HCT116 (cell line): ENCODE measurements at regions not wholly inside any gene's neighbourhood (a gene's known extent, or its start where the extent isn't known, plus 50 kb on each side); places are given as distances from the start of the nearest gene placed in this dataset.

ENCODE experiments used
- ATAC-seq: fragments of 200-7000 bp; cut with Tn5 transposase; 2 replicates; pipeline ENCODE4 v1.9.1; 2020; ENCODE audit warnings: mild to moderate bottlenecking, moderate library complexity
- BruUV-seq: library from RNA; stranded (reverse); fragments of 400-500 nt; replicated peaks from 2 replicates; lab custom pipeline; 2021; lab: Mats Ljungman, UMichigan
- CTCF ChIA-PET: fragments of 300-600 bp; sonication (Branson Sonifier 250); formaldehyde crosslinking; loops from one replicate; lab custom pipeline; 2021; ENCODE audit warnings: antibody characterized with exemption; lab: Charles Lee
- POLR2A ChIA-PET: fragments of 300-600, 350-600 bp; sonication (Branson Sonifier 250); formaldehyde crosslinking; loops from one replicate; lab custom pipeline; 2021; ENCODE audit warnings: antibody characterized with exemption; lab: Charles Lee
- RAD21 ChIA-PET, 2 experiments: fragments of 300-600 bp; sonication (Branson Sonifier 250); formaldehyde crosslinking; loops; one replicate each; lab custom pipeline; 2023; ENCODE audit warnings: low total read pairs in 2 of 2; ENCODE audit not compliant: uncharacterized antibody in 2 of 2, unreplicated experiment in 2 of 2, low non-redundant PET in 1 of 2; lab: Charles Lee
- DNase-seq: peaks from one replicate; pipeline ENCODE4 v3.0.0-alpha.2; 2010; ENCODE audit warnings: low read depth, low spot score
- H2AFZ ChIP-seq: fragments of 200-600 bp; shearing (Covaris generic), sonication (generic); 2 replicates; pipeline ENCODE4 v1.6.1; 2017; ENCODE audit warnings: low read depth, mixed run types, mixed read lengths, antibody characterized with exemption, low read length; ENCODE audit not compliant: poor library complexity, severe bottlenecking
- H3K27ac ChIP-seq: 2 replicates; pipeline ENCODE4 v1.5.1; 2012; ENCODE audit warnings: low read depth, low read length
- H3K27me3 ChIP-seq: fragments of 200-600 bp; sonication (generic); 2 replicates; pipeline ENCODE4 v1.6.1; 2016; ENCODE audit warnings: mixed run types, low read length, mixed read lengths; ENCODE audit not compliant: insufficient read depth
- H3K36me3 ChIP-seq, 2 experiments: fragments of 200-500 bp in 1 of 2; fragments of 200-600 bp in 1 of 2; sonication (Bioruptor generic) in 1 of 2; sonication (generic) in 1 of 2; 2 replicates each; pipeline versions ENCODE4 v1.5.1 to v1.6.1; 2014 to 2016; ENCODE audit warnings: low read length in 2 of 2, inconsistent platforms in 1 of 2, mixed read lengths in 1 of 2, mixed run types in 1 of 2; ENCODE audit not compliant: insufficient read depth in 2 of 2, control insufficient read depth in 1 of 2
- H3K4me1 ChIP-seq, 2 experiments: fragments of 200-600 bp in 1 of 2; sonication (generic) in 1 of 2; 2 replicates each; pipeline versions ENCODE4 v1.5.1 to v1.6.1; 2012 to 2017; ENCODE audit warnings: low read length in 2 of 2, inconsistent platforms in 1 of 2, mild to moderate bottlenecking in 1 of 2, mixed read lengths in 1 of 2, mixed run types in 1 of 2, moderate library complexity in 1 of 2; ENCODE audit not compliant: insufficient read depth in 2 of 2, control insufficient read depth in 1 of 2
- H3K4me2 ChIP-seq: fragments of 200-600 bp; sonication (generic); 2 replicates; pipeline ENCODE4 v1.6.1; 2017; ENCODE audit warnings: mixed run types, low read length, mixed read lengths
- H3K4me3 ChIP-seq, 2 experiments: fragments of 200-600 bp in 1 of 2; sonication (generic) in 1 of 2; replicated peaks in 1 of 2; 2 replicates each; pipeline ENCODE4 v1.5.1; 2011 to 2016; ENCODE audit warnings: low read length in 2 of 2, control low read depth in 1 of 2, low read depth in 1 of 2, mild to moderate bottlenecking in 1 of 2, mixed read lengths in 1 of 2, mixed run types in 1 of 2
- H3K79me2 ChIP-seq: fragments of 200-600 bp; sonication (generic); 2 replicates; pipeline ENCODE4 v1.6.1; 2017; ENCODE audit warnings: mild to moderate bottlenecking, mixed run types, low read length, moderate library complexity, mixed read lengths; ENCODE audit not compliant: insufficient read depth
- H3K9ac ChIP-seq: fragments of 200-600 bp; sonication (generic); 2 replicates; pipeline ENCODE4 v1.6.1; 2016; ENCODE audit warnings: low read length, mixed read lengths
- H3K9me2 ChIP-seq: fragments of 200-600 bp; sonication (generic), shearing (Covaris generic); 2 replicates; pipeline ENCODE4 v1.6.1; 2017; ENCODE audit warnings: mixed run types, mild to moderate bottlenecking, moderate library complexity; ENCODE audit not compliant: insufficient read depth
- H3K9me3 ChIP-seq, 2 experiments: fragments of 200-500 bp in 1 of 2; fragments of 200-600 bp in 1 of 2; sonication (Bioruptor generic) in 1 of 2; sonication (generic) in 1 of 2; 2 replicates each; pipeline ENCODE4 v1.6.1; 2014 to 2017; ENCODE audit warnings: low read length in 2 of 2, mixed read lengths in 2 of 2, inconsistent platforms in 1 of 2, low read depth in 1 of 2, mild to moderate bottlenecking in 1 of 2, mixed run types in 1 of 2, moderate library complexity in 1 of 2; ENCODE audit not compliant: control insufficient read depth in 1 of 2, insufficient read depth in 1 of 2
- H4K20me1 ChIP-seq: fragments of 200-600 bp; sonication (generic), shearing (Covaris generic); 2 replicates; pipeline ENCODE4 v1.6.1; 2017; ENCODE audit warnings: mixed run types, mild to moderate bottlenecking, moderate library complexity; ENCODE audit not compliant: insufficient read depth
- ATF3 ChIP-seq: IDR thresholded peaks from 2 replicates; pipeline ENCODE4 v1.6.1; 2012
- CEBPB ChIP-seq: IDR thresholded peaks from 2 replicates; pipeline ENCODE4 v1.6.1; 2012; ENCODE audit warnings: low read depth
- EGR1 ChIP-seq: IDR thresholded peaks from 2 replicates; pipeline ENCODE4 v1.6.1; 2012; ENCODE audit warnings: low read depth
- ELF1 ChIP-seq: IDR thresholded peaks from 2 replicates; pipeline ENCODE4 v1.6.1; 2012; ENCODE audit warnings: low read depth, borderline replicate concordance
- EZH2 ChIP-seq: fragments of 200-600 bp; sonication (generic); IDR thresholded peaks from 2 replicates; pipeline ENCODE4 v1.6.1; 2017; ENCODE audit warnings: antibody characterized with exemption, mixed run types
- EZH2phosphoT487 ChIP-seq: fragments of 200-600 bp; IDR thresholded peaks from 2 replicates; pipeline ENCODE4 v1.6.1; 2018; ENCODE audit warnings: antibody characterized with exemption, borderline replicate concordance
- MAX ChIP-seq: IDR thresholded peaks from 2 replicates; pipeline ENCODE4 v1.6.1; 2012
- POLR2A ChIP-seq: IDR thresholded peaks from 2 replicates; pipeline ENCODE4 v1.7.0; 2011; ENCODE audit warnings: borderline replicate concordance; ENCODE audit not compliant: insufficient read depth, insufficient read length; ENCODE audit errors: extremely low read depth
- POLR2AphosphoS5 ChIP-seq: IDR thresholded peaks from 2 replicates; pipeline ENCODE4 v1.6.1; 2011; ENCODE audit warnings: mild to moderate bottlenecking, low read depth, low read length, moderate library complexity
- SIN3A ChIP-seq: IDR thresholded peaks from 2 replicates; pipeline ENCODE4 v1.6.1; 2012; ENCODE audit warnings: low read depth
- SP1 ChIP-seq: IDR thresholded peaks from 2 replicates; pipeline ENCODE4 v1.6.1; 2012; ENCODE audit warnings: low read depth
- SRF ChIP-seq: IDR thresholded peaks from 2 replicates; pipeline ENCODE4 v1.6.1; 2012; ENCODE audit warnings: low read depth
- TCF7L2 ChIP-seq: IDR thresholded peaks from 2 replicates; pipeline ENCODE4 v1.7.0; 2011; ENCODE audit warnings: borderline replicate concordance, inconsistent platforms; ENCODE audit not compliant: insufficient read depth, insufficient read length; ENCODE audit errors: extremely low read depth
- ZBTB33 ChIP-seq: IDR thresholded peaks from 2 replicates; pipeline ENCODE4 v1.6.1; 2011; ENCODE audit warnings: mild to moderate bottlenecking, low read length, moderate library complexity; ENCODE audit not compliant: insufficient replicate concordance; ENCODE audit errors: extremely low read depth
- ZFX ChIP-seq: fragments of 450-650 bp; IDR thresholded peaks from 2 replicates; pipeline ENCODE4 v1.6.1; 2017
- ZNF274 ChIP-seq: fragments of 200-500 bp; sonication (Bioruptor generic); IDR thresholded peaks from 2 replicates; pipeline ENCODE4 v1.6.1; 2014; ENCODE audit warnings: mild to moderate bottlenecking, low read depth, low read length, inconsistent platforms
- intact Hi-C: fragments of 100-400 bp; cut with micrococcal nuclease; formaldehyde crosslinking; loops from 2 replicates; pipeline ENCODE4 v1.10.0; 2022

GRCh38 chr4:125838924-125839323, 524.2 kb downstream of the FAT4 start (continued):
- TF ChIP-seq EZH2phosphoT487 (no peak), EGR1 (no peak), ATF3 (no peak), ELF1 (no peak)
- TF ChIP-seq, all 23 proteins: peak for 0

- ChIA-PET RAD21 (no interaction called here), POLR2A (no interaction called here), CTCF (no interaction called here)
- Histone ChIP-seq H3K9ac (no peak overlapping the region), H3K27me3 (no peaks in the 10 kb centered on the region), H3K9me3 (no peaks in the 10 kb centered on the region), H3K27ac (no peak overlapping the region), H2AFZ (peak overlapping the region; percentile 66), H3K9me2 (no peaks in the 10 kb centered on the region), H4K20me1 (no peaks in the 10 kb centered on the region), H3K4me1 (no peaks in the 10 kb centered on the region), H3K4me3 (no peak overlapping the region), H3K79me2 (no peaks in the 10 kb centered on the region), H3K36me3 (no peaks in the 10 kb centered on the region), H3K4me2 (no peak overlapping the region)
- no peak for ATAC-seq
- no peak for DNase-seq
- intact Hi-C loops, result no loop called here
- BruUV-seq, result no TSS peak
- TF ChIP-seq CEBPB, result no peak
- TF ChIP-seq SP1, result no peak
- TF ChIP-seq MAX, result no peak
- TF ChIP-seq ATF3, result no peak
- no peak for TF ChIP-seq ELF1
- TF ChIP-seq POLR2A, result no peak
- no peak for TF ChIP-seq SRF
Measured at GRCh38 chr4:125843947-125844346, 529.2 kb downstream of the FAT4 start.

GRCh38 chr4:125847518-125847917, 532.8 kb downstream of the FAT4 start:
- H3K4me1 ChIP-seq, result no peaks in the 10 kb centered on the region
- BruUV-seq, result no TSS peak
- ATAC-seq (no peak), DNase-seq (no peak)
- no peak overlapping the region for H3K9ac ChIP-seq
- H3K9me3 ChIP-seq, result no peaks in the 10 kb centered on the region
- H3K4me2 ChIP-seq, result no peak overlapping the region
- RAD21 ChIA-PET, result no interaction called here
- intact Hi-C loops, result no loop called here
- no peak overlapping the region for H2AFZ ChIP-seq
- POLR2A ChIA-PET, result no interaction called here
- H3K36me3 ChIP-seq, result no peaks in the 10 kb centered on the region
- H4K20me1 ChIP-seq, result no peaks in the 10 kb centered on the region
- H3K4me3 ChIP-seq, result no peak overlapping the region
- no peaks in the 10 kb centered on the region for H3K79me2 ChIP-seq
- H3K27me3 ChIP-seq, result no peaks in the 10 kb centered on the region
- CTCF ChIA-PET, result no interaction called here
- no peak overlapping the region for H3K27ac ChIP-seq
- no peaks in the 10 kb centered on the region for H3K9me2 ChIP-seq
- TF ChIP-seq ELF1 (no peak), POLR2A (no peak), SP1 (no peak), SIN3A (no peak), EZH2 (no peak), MAX (no peak), TCF7L2 (no peak), ATF3 (no peak), POLR2AphosphoS5 (no peak), ZFX (no peak), EGR1 (no peak), ZNF274 (no peak), ZBTB33 (no peak)
